ENCODE measurements at regions not wholly inside any gene's neighbourhood (a gene's known extent, or its start where the extent isn't known, plus 50 kb on each side); places are given as distances from the start of the nearest gene placed in this dataset.

GRCh38 chr3:94440767-94441493, 378.1 kb downstream of the NSUN3 start:
- TF ChIP-seq MAX (IDR thresholded peaks at IDR 0.05; ENCODE audit: low read depth, low read length) (no peak), MYC (IDR thresholded peaks at IDR 0.05; ENCODE audit: low read depth, low read length) (no peak), POLR2A (IDR thresholded peaks at IDR 0.05; ENCODE audit: extremely low read depth, insufficient read length) (no peak), CTCF (IDR thresholded peaks at IDR 0.05; ENCODE audit: low read depth, low read length) (no peak)
- no peak overlapping the region for H3K4me3 ChIP-seq (ENCODE audit: low read depth, low read length)
- DNase-seq (ENCODE audit: low read depth), result no peak

- no peak for TF ChIP-seq MYC (IDR thresholded peaks at IDR 0.05; ENCODE audit: low read depth, low read length)
- TF ChIP-seq MAX (IDR thresholded peaks at IDR 0.05; ENCODE audit: low read depth, low read length), result no peak
- no peak for TF ChIP-seq POLR2A (IDR thresholded peaks at IDR 0.05; ENCODE audit: extremely low read depth, insufficient read length)
- no peak for TF ChIP-seq CTCF (IDR thresholded peaks at IDR 0.05; ENCODE audit: low read depth, low read length)
- H3K4me3 ChIP-seq (ENCODE audit: low read depth, low read length), result no peak overlapping the region
- no peak for DNase-seq (ENCODE audit: low read depth)
Observed at GRCh38 chr3:94441494-94441847, 378.6 kb downstream of the NSUN3 start.

GRCh38 chr3:94453864-94454263, 391.0 kb downstream of the NSUN3 start:
- H3K4me3 ChIP-seq (ENCODE audit: low read depth, low read length), result no peak overlapping the region
- TF ChIP-seq POLR2A (IDR thresholded peaks at IDR 0.05; ENCODE audit: extremely low read depth, insufficient read length) (no peak), MYC (IDR thresholded peaks at IDR 0.05; ENCODE audit: low read depth, low read length) (no peak), MAX (IDR thresholded peaks at IDR 0.05; ENCODE audit: low read depth, low read length) (no peak), CTCF (IDR thresholded peaks at IDR 0.05; ENCODE audit: low read depth, low read length) (no peak)
- DNase-seq (ENCODE audit: low read depth), result no peak

GRCh38 chr3:94459167-94459566, 396.3 kb downstream of the NSUN3 start:
- no peak for DNase-seq (ENCODE audit: low read depth)
- H3K4me3 ChIP-seq (ENCODE audit: low read depth, low read length), result no peak overlapping the region
- no peak for TF ChIP-seq CTCF (IDR thresholded peaks at IDR 0.05; ENCODE audit: low read depth, low read length)

- DNase-seq (ENCODE audit: low read depth), result no peak
Observed at GRCh38 chr3:94460931-94461330, 398.1 kb downstream of the NSUN3 start.

More at GRCh38 chr3:94460931-94461330, 398.1 kb downstream of the NSUN3 start:
- no peak overlapping the region for H3K4me3 ChIP-seq (ENCODE audit: low read depth, low read length)
- TF ChIP-seq CTCF (IDR thresholded peaks at IDR 0.05; ENCODE audit: low read depth, low read length), result no peak
- TF ChIP-seq MAX (IDR thresholded peaks at IDR 0.05; ENCODE audit: low read depth, low read length), result no peak
- TF ChIP-seq POLR2A (IDR thresholded peaks at IDR 0.05; ENCODE audit: extremely low read depth, insufficient read length), result no peak
- TF ChIP-seq MYC (IDR thresholded peaks at IDR 0.05; ENCODE audit: low read depth, low read length), result no peak
